GM12878 (cell line): ENCODE measurements at regions not wholly inside any gene's neighbourhood (a gene's known extent, or its start where the extent isn't known, plus 50 kb on each side); places are given as distances from the start of the nearest gene placed in this dataset.

Experiments used
- ATAC-seq: fragments of 200-7000 bp; cut with Tn5 transposase; 3 replicates; pipeline ENCODE4 v1.9.1; 2020; ENCODE audit warnings: mild to moderate bottlenecking, moderate library complexity
- BruUV-seq: library from RNA; stranded (reverse); fragments of 400-500 nt; replicated peaks from 2 replicates; lab custom pipeline; 2021; lab: Mats Ljungman, UMichigan
- CTCF ChIA-PET: fragments of 300-600 bp; sonication (Branson Sonifier 250); formaldehyde crosslinking; extraction: SDS; loops from one replicate; lab custom pipeline; 2021; ENCODE audit warnings: inconsistent platforms; lab: Yijun Ruan, JAX
- POLR2A ChIA-PET: fragments of 350-600 bp; formaldehyde crosslinking; extraction: SDS; loops from one replicate; lab custom pipeline; 2021; ENCODE audit warnings: inconsistent platforms; lab: Charles Lee
- RAD21 ChIA-PET: fragments of 300-600 bp; sonication (Branson Sonifier 250); formaldehyde crosslinking; loops from one replicate; lab custom pipeline; 2023; ENCODE audit warnings: antibody characterized with exemption; ENCODE audit not compliant: unreplicated experiment; lab: Charles Lee
- SMC1A ChIA-PET: fragments of 300-600 bp; sonication (Branson Sonifier 250); formaldehyde crosslinking; loops from one replicate; lab custom pipeline; 2023; ENCODE audit not compliant: unreplicated experiment, uncharacterized antibody; lab: Charles Lee
- DNase-seq: peaks from one replicate; pipeline ENCODE4 v3.0.0-alpha.2; 2011; ENCODE audit warnings: low read depth, low spot score
- FAIRE-seq: peaks from 3 replicates; lab custom pipeline; 2011; peaks lifted over from hg19 to GRCh38; lab: Jason Lieb, UNC
- H2AFZ ChIP-seq: 2 replicates; pipeline ENCODE4 v1.6.0; 2011; ENCODE audit warnings: low read depth, low read length, control low read depth; ENCODE audit not compliant: control insufficient read depth
- H3K27ac ChIP-seq: 2 replicates; pipeline ENCODE4 v1.5.1; 2011; ENCODE audit warnings: control low read depth; ENCODE audit not compliant: control insufficient read depth, insufficient read depth
- H3K27me3 ChIP-seq, 2 experiments: replicated peaks in 1 of 2; 2 replicates each; pipeline versions ENCODE4 v1.6.0 to v1.6.1; 2011; ENCODE audit warnings: low read length in 1 of 2; ENCODE audit not compliant: control insufficient read depth in 2 of 2, insufficient read depth in 2 of 2
- H3K36me3 ChIP-seq, 2 experiments: 2 replicates each; pipeline ENCODE4 v1.5.1; 2011; ENCODE audit warnings: low read length in 1 of 2; ENCODE audit not compliant: control insufficient read depth in 2 of 2, insufficient read depth in 2 of 2
- H3K4me1 ChIP-seq: 2 replicates; pipeline ENCODE4 v1.6.1; 2011; ENCODE audit warnings: mild to moderate bottlenecking, low read length, moderate library complexity, mixed read lengths; ENCODE audit not compliant: control insufficient read depth, insufficient read depth
- H3K4me2 ChIP-seq: 2 replicates; pipeline ENCODE4 v1.6.0; 2011; ENCODE audit warnings: control low read depth; ENCODE audit not compliant: control insufficient read depth, insufficient read depth
- H3K4me3 ChIP-seq: fragments of 200-600 bp; sonication (generic); 2 replicates; pipeline ENCODE4 v1.5.1; 2016
- H3K79me2 ChIP-seq: 2 replicates; pipeline ENCODE4 v1.6.0; 2011; ENCODE audit warnings: low read length; ENCODE audit not compliant: control insufficient read depth, insufficient read depth
- H3K9ac ChIP-seq: 2 replicates; pipeline ENCODE4 v1.8.0; 2011; ENCODE audit warnings: low read length, control low read depth, mixed read lengths; ENCODE audit not compliant: control insufficient read depth, insufficient read depth
- H3K9me3 ChIP-seq: replicated peaks from 3 replicates; pipeline ENCODE4 v1.5.1; 2011; ENCODE audit warnings: mild to moderate bottlenecking, low read length; ENCODE audit not compliant: control insufficient read depth, insufficient read depth
- H4K20me1 ChIP-seq: 2 replicates; pipeline ENCODE4 v1.6.0; 2011; ENCODE audit not compliant: control insufficient read depth, insufficient read depth
- WGBS: methylation state at CpG from one replicate; pipeline ENCODE4 v1.1.6; 2016; ENCODE audit warnings: low lambda C conversion rate; ENCODE audit not compliant: insufficient replicate concordance, insufficient coverage; ENCODE audit errors: missing lambda C conversion rate; 5-methylcytosine and 5-hydroxymethylcytosine counted together
- in situ Hi-C: fragments of 300-500 bp; cut with MboI; formaldehyde crosslinking; loops from 9 replicates; pipeline ENCODE4 v1.14.3; 2018; ENCODE audit warnings: mixed read lengths
- intact Hi-C: fragments of 100-400 bp; cut with micrococcal nuclease; formaldehyde crosslinking; loops from one replicate; pipeline ENCODE4 v1.14.2; 2022; ENCODE audit not compliant: unreplicated experiment
- TF ChIP-seq, protein P1 (sequence below): IDR thresholded peaks from 2 replicates; pipeline ENCODE4 v1.6.1; 2012; ENCODE audit warnings: mild to moderate bottlenecking, low read depth, low read length

DNA sequence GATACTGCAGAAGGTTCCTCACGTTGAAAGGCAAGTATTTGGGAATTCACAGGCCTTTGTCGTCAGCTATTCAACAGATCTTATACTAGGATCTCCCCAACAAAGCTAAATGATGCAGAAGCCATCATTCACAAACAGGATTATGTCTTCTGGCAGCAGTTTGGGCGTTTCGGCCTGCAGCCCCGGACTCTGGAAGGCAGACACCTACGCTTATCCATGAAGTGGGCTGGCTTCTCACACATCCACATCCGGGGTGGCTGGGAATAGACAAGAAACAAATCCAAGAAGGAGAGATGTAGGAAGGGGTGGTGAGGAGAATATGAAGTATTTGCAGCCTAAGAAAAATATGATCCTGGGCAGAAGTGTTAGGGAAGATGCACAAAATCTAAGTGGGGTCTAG, 471.9 kb downstream of the AGTPBP1 start:
- intact Hi-C loops: no loop called here
- WGBS: 25% methylated on average over 7 of the region's 7 CpGs
- SMC1A ChIA-PET: no interaction called here

More for the DNA sequence above, 471.9 kb downstream of the AGTPBP1 start:
- Histone ChIP-seq H3K4me1 (no peaks in the 10 kb centered on the region), H3K4me2 (no peak overlapping the region), H2AFZ (no peak overlapping the region), H3K9me3 (no peaks in the 10 kb centered on the region), H3K27ac (no peak overlapping the region), H4K20me1 (no peaks in the 10 kb centered on the region), H3K27me3 (no peaks in the 10 kb centered on the region), H3K9ac (no peak overlapping the region), H3K4me3 (no peak overlapping the region), H3K79me2 (no peaks in the 10 kb centered on the region), H3K36me3 (no peaks in the 10 kb centered on the region)
- DNase-seq (no peak), FAIRE-seq (no peak), ATAC-seq (no peak)
- TF ChIP-seq, protein P1, sequence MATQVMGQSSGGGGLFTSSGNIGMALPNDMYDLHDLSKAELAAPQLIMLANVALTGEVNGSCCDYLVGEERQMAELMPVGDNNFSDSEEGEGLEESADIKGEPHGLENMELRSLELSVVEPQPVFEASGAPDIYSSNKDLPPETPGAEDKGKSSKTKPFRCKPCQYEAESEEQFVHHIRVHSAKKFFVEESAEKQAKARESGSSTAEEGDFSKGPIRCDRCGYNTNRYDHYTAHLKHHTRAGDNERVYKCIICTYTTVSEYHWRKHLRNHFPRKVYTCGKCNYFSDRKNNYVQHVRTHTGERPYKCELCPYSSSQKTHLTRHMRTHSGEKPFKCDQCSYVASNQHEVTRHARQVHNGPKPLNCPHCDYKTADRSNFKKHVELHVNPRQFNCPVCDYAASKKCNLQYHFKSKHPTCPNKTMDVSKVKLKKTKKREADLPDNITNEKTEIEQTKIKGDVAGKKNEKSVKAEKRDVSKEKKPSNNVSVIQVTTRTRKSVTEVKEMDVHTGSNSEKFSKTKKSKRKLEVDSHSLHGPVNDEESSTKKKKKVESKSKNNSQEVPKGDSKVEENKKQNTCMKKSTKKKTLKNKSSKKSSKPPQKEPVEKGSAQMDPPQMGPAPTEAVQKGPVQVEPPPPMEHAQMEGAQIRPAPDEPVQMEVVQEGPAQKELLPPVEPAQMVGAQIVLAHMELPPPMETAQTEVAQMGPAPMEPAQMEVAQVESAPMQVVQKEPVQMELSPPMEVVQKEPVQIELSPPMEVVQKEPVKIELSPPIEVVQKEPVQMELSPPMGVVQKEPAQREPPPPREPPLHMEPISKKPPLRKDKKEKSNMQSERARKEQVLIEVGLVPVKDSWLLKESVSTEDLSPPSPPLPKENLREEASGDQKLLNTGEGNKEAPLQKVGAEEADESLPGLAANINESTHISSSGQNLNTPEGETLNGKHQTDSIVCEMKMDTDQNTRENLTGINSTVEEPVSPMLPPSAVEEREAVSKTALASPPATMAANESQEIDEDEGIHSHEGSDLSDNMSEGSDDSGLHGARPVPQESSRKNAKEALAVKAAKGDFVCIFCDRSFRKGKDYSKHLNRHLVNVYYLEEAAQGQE: no peak
- ChIA-PET POLR2A (no interaction called here), RAD21 (no interaction called here), CTCF (no interaction called here)
- in situ Hi-C loops: loop anchor here (10.0 kb wide), 1 partner anchor 595 kb away; no protein-coding TSS in a partner anchor
- no TSS peak for BruUV-seq
